Calu3 (cell line): ENCODE measurements at regions not wholly inside any gene's neighbourhood (a gene's known extent, or its start where the extent isn't known, plus 50 kb on each side); places are given as distances from the start of the nearest gene placed in this dataset.

Experiments used
- BruUV-seq: library from RNA; stranded (reverse); fragments of 400-500 nt; replicated peaks from 2 replicates; lab custom pipeline; 2021; lab: Mats Ljungman, UMichigan
- CTCF ChIA-PET: fragments of 300-600 bp; sonication (Branson Sonifier 250); formaldehyde crosslinking; loops from one replicate; lab custom pipeline; 2022; ENCODE audit warnings: antibody characterized with exemption; lab: Charles Lee
- DNase-seq: peaks from one replicate; pipeline ENCODE4 v3.0.0; 2022
- H3K27ac Mint-ChIP-seq: one replicate; pipeline ENCODE4 v1.8.0; 2022; ENCODE audit warnings: mixed read lengths; ENCODE audit not compliant: unreplicated experiment
- H3K27me3 Mint-ChIP-seq: one replicate; pipeline ENCODE4 v1.8.0; 2022; ENCODE audit warnings: mixed read lengths; ENCODE audit not compliant: unreplicated experiment
- H3K36me3 Mint-ChIP-seq: one replicate; pipeline ENCODE4 v1.8.0; 2022; ENCODE audit warnings: mild to moderate bottlenecking, moderate library complexity, mixed read lengths; ENCODE audit not compliant: insufficient read depth, unreplicated experiment
- H3K4me1 Mint-ChIP-seq: one replicate; pipeline ENCODE4 v1.8.0; 2022; ENCODE audit warnings: mild to moderate bottlenecking, low read depth, mixed read lengths; ENCODE audit not compliant: unreplicated experiment
- H3K4me3 Mint-ChIP-seq: one replicate; pipeline ENCODE4 v1.8.0; 2022; ENCODE audit warnings: mild to moderate bottlenecking, low read depth, moderate library complexity, mixed read lengths; ENCODE audit not compliant: unreplicated experiment
- H3K9me3 Mint-ChIP-seq: one replicate; pipeline ENCODE4 v1.8.0; 2022; ENCODE audit warnings: low read depth, mixed read lengths; ENCODE audit not compliant: unreplicated experiment
- CTCF ChIP-seq: fragments of 200-600 bp; IDR thresholded peaks from one replicate; pipeline ENCODE4 v1.8.0; 2022; ENCODE audit warnings: antibody characterized with exemption; ENCODE audit not compliant: unreplicated experiment
- intact Hi-C: fragments of 100-400 bp; cut with micrococcal nuclease; formaldehyde crosslinking; loops from one replicate; pipeline ENCODE4 v1.10.0; 2022; ENCODE audit not compliant: unreplicated experiment

DNA sequence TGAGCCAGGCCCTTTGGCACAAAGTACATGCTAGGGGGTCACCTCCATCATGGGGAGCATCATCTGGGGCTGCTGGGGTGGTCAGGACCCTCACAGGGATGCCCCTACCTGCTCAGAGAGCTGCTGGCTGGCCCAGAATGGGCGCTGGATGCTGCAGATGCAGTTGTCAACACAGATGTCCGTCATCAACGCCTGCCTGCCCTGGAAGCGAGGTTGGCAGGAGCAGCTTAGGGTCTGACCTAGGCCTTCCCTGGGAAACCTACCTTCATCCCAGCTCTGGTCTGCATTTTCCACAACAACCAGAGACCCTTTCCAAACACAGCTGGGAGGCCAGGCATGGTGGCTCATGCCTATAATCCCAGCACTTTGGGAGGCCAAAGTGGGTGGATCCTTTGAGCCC is 88.0 kb downstream of the EDN3 start:
- Mint-ChIP-seq H3K9me3 (peaks cover 3% of the 10 kb centered on the region), H3K27ac (no peak overlapping the region), H3K27me3 (peaks cover 81% of the 10 kb centered on the region), H3K4me1 (no peaks in the 10 kb centered on the region), H3K36me3 (no peaks in the 10 kb centered on the region), H3K4me3 (no peak overlapping the region)
- CTCF ChIA-PET, result interaction anchor here (0.5 to 0.7 kb wide), 3 partner anchors 69 to 499 kb away, joined by 3 to 4 read pairs (median 3); no protein-coding TSS in a partner anchor
- no peak for TF ChIP-seq CTCF
- no peak for DNase-seq
- intact Hi-C loops, result no loop called here
- no TSS peak for BruUV-seq

DNA sequence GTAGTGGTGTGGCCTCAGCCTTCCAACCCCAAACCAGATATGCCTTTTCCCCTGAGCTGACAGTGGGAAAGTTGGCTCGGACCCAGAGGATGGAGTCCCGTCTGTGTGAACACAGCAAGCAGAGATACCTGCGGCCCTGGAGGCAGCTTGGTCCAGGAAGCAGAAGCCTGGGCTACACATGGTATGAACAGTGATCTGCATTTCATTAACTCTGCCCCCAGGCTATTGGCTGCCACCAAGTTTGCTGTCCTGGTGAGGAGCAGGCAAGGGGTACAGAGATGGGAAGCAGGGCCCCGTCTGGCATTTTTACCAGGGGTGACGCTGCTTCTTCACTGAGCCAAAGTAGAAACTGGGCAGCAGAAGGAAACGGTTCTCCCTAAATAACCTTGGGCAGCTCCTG is 90.0 kb downstream of the EDN3 start:
- H3K9me3 Mint-ChIP-seq, result peaks cover 3% of the 10 kb centered on the region
- intact Hi-C loops, result no loop called here
- H3K4me3 Mint-ChIP-seq, result no peak overlapping the region

DNA sequence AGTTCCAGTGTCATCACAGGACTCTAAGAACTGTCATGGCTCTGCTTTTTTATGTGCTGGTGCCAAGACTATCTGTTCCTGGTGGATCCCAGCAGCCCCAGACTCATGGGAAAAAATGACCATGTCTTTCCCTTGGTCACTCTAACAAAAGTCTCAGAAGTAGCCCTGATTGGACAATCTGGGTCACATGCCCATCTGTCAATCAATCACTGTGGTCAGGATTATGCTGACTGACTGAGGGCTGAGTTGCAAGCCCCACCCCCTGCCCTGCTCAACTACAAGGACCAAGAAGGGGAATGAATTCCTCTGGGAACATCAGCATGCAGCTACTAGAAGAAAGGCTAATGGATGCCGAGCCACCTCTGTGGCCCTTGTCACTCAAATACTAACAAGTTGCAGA is 91.6 kb downstream of the EDN3 start:
- Mint-ChIP-seq H3K36me3 (no peaks in the 10 kb centered on the region), H3K4me3 (no peak overlapping the region), H3K9me3 (peaks cover 3% of the 10 kb centered on the region), H3K27ac (no peak overlapping the region), H3K27me3 (peaks cover 63% of the 10 kb centered on the region), H3K4me1 (no peaks in the 10 kb centered on the region)
- no peak for TF ChIP-seq CTCF
- intact Hi-C loops, result no loop called here
- no peak for DNase-seq
- CTCF ChIA-PET, result no interaction called here
- BruUV-seq, result no TSS peak

More for the DNA sequence above, 90.0 kb downstream of the EDN3 start:
- TF ChIP-seq CTCF, result no peak
- Mint-ChIP-seq H3K27me3 (peaks cover 78% of the 10 kb centered on the region), H3K4me1 (no peaks in the 10 kb centered on the region), H3K36me3 (no peaks in the 10 kb centered on the region), H3K27ac (no peak overlapping the region)
- no TSS peak for BruUV-seq
- no peak for DNase-seq
- CTCF ChIA-PET, result no interaction called here

GRCh38 chr20:59392736-59393135 is 92.3 kb downstream of the EDN3 start:
- H3K36me3 Mint-ChIP-seq, result no peaks in the 10 kb centered on the region
- H3K4me1 Mint-ChIP-seq, result no peaks in the 10 kb centered on the region
- H3K27ac Mint-ChIP-seq, result no peak overlapping the region
- TF ChIP-seq CTCF, result no peak
- intact Hi-C loops, result no loop called here
- peaks cover 55% of the 10 kb centered on the region for H3K27me3 Mint-ChIP-seq
- DNase-seq, result no peak
- CTCF ChIA-PET, result no interaction called here
- H3K9me3 Mint-ChIP-seq, result peaks cover 3% of the 10 kb centered on the region
- no peak overlapping the region for H3K4me3 Mint-ChIP-seq
- no TSS peak for BruUV-seq

DNA sequence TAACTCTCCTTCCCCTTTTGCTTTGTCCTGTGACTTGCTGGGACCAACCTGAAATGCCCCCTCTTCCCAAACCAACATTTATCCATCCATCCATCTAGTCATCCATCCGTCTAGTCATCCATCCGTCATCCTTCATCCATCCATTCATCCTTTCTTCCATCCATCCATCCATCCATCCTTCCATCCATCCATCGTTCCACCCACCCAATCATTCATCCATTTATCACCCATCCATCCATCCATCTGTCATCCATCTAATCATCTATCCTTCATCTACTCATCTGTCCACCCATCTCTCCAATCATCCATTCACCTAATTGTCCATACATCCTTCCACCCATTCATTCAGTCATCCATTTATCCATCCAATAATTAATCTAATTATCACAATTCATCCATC is 92.7 kb downstream of the EDN3 start:
- CTCF ChIA-PET, result no interaction called here

More for the DNA sequence above, 92.7 kb downstream of the EDN3 start:
- no peak overlapping the region for H3K27ac Mint-ChIP-seq
- H3K9me3 Mint-ChIP-seq, result peaks cover 3% of the 10 kb centered on the region
- H3K4me1 Mint-ChIP-seq, result no peaks in the 10 kb centered on the region
- BruUV-seq, result no TSS peak
- H3K36me3 Mint-ChIP-seq, result no peaks in the 10 kb centered on the region
- H3K4me3 Mint-ChIP-seq, result no peak overlapping the region
- intact Hi-C loops, result no loop called here
- no peak for TF ChIP-seq CTCF
- no peak for DNase-seq
- peaks cover 51% of the 10 kb centered on the region for H3K27me3 Mint-ChIP-seq
